Inflammatory macrophage treated with lipopolysaccharide for 4 hours (primary cell): ENCODE measurements at regions not wholly inside any gene's neighbourhood (a gene's known extent, or its start where the extent isn't known, plus 50 kb on each side); places are given as distances from the start of the nearest gene placed in this dataset.
A peak's percentile ranks its signal among the peaks of the same experiment; 100 is the strongest.
"Not testable (repeated sequence)": the region's sequence is repeated elsewhere in the genome, so short reads cannot be mapped to it uniquely, and the experiment has no call there.

Experiments used
- DNase-seq: peaks from one replicate; pipeline ENCODE4 v3.0.0-alpha.2; 2020

DNA sequence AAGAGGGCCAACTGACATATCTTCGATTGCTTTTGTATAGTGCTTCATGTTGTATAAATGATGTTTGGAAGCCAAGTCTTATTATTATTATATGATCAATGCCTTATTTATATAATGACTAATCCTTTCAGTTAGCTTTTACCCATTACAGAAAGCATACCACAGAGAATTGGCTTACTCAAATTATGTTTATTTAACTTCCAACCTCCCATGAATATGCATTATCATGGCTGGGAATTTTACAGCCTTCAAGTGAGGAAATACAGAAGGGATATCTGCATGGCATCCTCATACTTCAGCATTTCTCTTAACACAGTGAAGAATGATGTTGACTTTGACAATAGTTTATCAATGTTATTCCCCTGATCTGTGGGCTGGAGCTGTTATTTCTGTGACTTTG is 225.9 kb upstream of the GAP43 start:
- no peak for DNase-seq

DNA sequence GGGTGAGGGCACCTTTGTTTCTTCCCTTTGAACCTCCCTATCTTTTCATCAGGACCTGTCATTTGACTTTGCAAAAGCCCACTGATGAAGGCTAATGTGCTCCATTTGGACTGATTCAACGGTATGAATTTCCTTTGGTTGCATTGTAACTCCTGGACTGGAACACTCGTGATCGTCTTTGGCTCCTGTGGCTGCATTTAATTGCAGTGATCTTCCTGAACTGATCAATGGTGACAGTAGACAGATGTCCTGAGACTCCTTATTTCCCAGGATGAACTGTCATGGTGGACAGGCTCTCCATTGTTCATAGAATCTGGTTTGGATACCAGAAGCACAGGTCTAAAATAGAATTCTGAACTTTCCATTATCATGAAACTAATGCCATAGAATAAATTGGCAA is 224.8 kb upstream of the GAP43 start:
- DNase-seq: no peak

DNA sequence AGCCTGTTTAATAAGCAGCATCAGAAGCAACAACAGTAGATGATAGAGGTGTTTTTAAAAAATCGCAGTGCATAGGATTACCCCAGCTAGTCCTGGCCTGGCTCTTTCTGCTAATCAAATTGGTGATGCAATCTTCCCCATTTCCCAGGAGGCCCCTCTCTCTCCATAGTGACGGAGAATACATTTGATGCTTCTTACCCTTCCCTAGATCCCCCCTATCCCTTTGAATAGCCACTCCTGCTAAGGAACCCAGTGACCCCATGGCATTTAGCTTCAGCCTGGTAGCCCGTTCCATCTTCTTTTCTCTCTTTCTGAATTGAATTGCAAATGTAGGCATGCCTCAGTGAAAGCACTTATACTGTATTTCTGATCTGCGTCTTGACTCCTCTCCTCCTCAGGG is 223.6 kb upstream of the GAP43 start:
- no peak for DNase-seq

DNA sequence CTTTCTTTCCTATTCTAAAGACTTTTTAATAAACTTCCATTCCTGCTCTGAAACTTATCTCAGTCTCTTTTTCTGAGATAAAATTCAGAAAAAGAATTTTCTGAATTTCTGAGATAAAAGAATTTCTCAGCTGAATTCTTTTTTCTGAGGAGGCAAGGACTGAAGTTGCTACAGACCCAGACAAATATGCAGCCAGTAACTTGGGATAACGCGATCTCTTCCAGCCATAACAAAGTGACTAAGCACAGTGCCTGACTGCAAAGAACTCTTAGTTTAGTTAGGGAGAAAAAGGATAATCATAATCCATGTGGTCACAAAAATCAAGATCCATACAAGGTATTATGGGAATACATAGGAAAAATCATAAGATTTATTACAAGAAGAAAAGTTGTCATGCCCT is 222.0 kb upstream of the GAP43 start:
- DNase-seq: no peak

DNA sequence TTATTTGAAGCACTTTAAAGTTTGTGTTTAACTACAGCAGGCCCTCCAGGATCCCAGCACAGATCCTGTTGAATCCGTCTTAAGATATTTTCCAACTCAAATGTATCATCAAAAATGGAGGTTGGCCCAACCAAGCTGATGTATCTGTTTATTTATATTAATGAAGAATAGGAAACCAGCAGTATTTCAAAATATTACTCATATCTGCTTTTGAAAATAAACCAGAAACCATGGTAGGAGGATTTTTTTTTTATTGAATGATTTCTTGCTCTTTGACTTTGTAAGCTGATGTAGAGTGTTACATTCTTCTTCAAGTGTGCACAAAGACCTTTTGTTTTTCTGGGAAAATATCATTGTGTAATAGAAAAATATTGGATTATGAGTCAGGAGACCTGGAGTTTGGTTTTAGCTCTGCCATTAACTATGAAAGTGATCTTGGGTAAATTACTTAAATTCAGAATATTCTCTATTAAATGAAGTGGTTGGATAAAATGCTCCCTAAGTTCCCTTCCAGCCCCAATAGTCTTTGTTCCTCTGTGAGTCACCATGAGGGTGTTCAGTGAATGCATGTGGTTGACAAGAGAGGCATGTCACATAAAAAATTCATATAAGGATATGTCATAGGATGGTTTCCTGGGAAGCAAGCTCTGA is 221.3 kb upstream of the GAP43 start:
- no peak for DNase-seq

DNA sequence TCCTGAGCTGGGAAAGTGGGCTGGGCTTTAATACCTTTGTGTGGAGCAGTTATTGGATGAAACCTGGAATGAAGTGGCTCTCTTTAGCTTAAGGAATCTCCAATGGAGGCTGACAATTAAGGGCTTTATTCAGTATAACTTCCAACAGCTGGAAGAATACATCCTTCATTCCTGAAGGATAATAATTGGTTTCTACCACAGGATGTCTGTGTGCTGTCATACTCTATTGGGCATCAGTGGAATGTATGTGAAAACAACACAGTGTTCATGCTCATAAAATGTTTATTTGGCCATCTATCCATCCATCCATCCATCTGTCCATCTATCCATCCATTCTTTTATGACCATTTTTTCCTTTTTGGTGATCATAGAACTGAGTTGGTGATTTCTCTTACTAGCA is 220.7 kb upstream of the GAP43 start:
- no peak for DNase-seq

DNA sequence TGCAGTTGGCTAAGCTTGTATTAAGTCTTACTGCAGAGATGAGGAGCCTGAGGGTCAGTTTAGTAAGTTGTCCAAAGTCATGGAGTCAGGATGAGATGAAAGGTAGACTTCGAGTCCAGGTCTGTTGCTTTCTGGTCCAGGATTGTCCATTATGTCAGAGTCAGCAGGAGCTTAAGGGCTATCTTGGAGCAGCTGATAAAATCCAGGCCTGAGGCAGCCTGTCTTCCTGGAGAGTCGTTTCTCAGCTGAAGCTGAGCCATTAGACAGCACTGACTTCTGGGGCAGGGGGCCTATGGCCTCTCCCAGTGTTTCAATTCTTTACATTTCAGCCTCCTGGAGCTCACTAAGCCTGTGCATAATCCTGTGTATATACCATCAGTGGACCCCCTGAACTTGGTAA is 219.5 kb upstream of the GAP43 start:
- no peak for DNase-seq

DNA sequence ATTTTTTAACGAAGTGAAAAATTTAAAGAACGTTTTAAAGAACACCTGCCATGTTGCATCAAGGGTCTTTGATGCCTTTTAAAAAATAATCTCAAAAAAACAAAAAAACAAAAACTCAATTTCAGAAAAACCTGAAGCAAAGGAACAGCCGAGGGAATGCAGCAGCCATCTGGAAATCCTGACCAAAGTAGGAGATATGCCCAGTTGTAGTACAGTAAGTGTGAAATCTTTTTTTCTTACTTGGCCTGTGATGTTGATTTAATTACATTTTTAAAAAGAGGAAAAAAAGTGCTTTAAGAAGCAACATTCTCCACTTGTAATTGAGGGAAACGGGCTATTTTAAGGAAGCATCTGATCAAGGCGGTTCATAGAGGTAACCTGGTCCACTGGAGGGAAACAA is 213.7 kb upstream of the GAP43 start:
- no peak for DNase-seq

DNA sequence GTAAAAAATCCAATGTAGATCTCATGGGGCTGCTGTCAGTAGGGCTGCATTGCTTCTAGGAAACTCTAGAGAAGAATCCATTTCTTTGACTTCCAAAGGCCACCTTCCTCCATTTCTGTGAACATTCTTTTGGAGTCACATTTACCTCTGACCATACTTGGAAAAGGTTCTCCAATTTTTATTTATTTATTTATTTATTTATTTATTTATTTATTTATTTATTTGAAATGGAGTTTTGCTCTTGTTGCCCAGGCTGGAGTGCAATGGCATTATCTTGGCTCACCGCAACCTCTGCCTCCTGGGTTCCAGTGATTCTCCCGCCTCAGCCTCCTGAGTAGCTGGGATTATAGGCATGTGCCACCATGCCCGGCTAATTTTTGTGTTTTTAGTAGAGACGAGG is 208.7 kb upstream of the GAP43 start:
- DNase-seq: not testable (repeated sequence)

DNA sequence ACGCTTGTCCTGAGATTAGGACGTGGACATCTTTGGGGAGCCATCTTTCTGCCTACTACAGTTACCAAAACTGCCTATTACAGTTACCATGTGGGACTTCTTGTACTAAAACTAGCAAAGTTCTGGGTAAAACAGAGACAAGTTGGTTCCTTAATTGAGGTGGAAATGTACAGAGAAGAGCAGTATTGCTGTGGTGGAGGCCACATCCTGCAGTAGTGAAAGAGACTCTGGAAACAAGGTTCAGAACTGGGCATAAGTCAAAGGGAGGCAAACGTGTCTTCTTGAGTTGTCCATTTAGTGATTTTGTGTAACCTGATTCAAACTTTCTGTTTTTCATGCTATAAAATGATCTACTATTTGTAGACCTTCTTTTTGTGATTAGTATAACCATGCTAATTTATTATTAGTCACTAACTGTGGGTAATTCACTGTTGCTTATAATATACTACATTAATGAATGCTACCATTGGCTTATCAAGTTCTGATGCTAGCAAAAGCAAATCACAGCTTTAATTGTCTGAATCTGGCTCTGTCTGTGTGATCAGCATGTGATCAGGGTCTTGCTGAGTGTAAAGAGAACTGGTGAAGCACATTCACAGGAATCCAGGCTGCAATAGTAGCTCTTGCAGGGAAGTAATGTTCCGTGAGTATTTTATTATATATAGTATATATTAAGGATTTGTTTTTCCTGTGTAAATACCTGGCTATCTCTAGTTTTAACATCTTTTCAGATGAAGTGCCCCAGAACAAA is 207.9 kb upstream of the GAP43 start:
- no peak for DNase-seq

DNA sequence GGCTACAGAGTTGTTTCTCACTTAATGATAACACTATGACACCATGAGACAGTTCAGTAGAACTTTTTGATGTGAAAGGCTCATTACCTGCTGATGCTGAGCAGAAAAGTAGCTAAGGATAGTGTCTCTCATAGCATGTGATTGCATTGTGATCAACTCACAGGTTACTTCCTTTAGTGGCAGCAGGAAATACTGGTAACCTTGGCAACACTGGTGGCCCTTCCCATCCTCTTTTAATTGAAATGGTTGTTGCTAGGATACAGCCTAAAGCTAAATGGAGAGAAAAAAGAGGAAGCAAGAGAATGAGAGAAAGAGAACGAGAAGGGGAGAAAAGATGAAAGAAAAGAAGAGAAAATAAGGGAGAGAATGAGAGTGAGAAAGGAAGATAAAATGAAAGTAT is 204.7 kb upstream of the GAP43 start:
- DNase-seq: no peak

DNA sequence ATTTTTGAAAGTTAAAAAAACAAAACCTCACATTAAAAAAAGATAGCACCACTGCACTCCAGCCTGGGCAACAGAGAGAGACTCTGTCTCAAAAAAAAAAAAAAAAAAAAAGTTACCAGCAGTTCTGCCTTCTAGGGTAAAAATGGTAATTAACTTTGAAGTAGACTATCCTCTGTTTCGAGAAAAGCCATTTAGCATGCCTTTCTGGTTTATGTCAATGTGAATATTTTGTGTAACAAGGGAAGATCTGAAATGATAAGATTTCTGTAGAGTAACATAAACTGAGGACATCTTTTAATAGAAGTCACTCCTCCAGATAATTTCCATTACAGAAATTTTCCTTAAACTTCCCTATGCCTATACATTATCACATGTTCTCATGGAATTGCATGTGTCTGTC is 203.2 kb upstream of the GAP43 start:
- DNase-seq: no peak

DNA sequence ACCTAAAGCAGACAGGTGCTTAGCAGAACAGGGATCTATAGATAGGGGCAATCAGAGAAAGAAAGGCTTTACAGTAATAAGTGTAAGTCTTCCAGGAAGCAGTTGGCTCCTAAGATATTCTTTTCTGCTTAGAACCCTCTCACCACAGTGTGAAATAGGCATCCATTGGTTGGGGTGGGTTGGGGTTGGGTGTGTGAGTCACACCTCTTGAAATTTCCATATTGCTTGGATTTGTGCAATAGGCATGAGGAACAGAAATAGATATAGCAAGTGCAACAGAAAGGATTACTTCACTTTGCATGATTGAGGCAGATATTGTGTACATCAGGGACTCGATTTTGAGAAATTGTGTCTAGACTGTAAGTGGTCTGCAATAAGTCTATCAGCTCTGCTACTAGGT is 200.1 kb upstream of the GAP43 start:
- DNase-seq: peak; percentile 27

DNA sequence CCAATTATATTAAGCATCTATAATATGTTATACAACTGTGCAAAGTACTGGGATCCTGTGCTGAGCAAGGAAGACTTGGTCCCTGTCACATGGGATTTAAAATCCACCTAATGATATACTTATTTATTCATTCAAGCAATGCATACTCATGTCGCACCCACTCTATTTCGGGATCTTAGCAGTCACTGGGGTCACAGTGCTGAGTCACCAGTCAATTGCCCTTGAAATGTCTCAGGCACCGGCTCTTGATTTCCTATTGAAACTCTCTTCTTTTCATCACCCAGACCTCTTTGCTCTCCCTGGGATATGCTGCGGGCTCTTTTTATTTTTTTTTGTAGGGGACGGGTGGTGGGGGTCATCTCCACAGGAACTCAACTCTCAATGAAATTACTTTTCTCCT is 194.5 kb upstream of the GAP43 start:
- DNase-seq: no peak

DNA sequence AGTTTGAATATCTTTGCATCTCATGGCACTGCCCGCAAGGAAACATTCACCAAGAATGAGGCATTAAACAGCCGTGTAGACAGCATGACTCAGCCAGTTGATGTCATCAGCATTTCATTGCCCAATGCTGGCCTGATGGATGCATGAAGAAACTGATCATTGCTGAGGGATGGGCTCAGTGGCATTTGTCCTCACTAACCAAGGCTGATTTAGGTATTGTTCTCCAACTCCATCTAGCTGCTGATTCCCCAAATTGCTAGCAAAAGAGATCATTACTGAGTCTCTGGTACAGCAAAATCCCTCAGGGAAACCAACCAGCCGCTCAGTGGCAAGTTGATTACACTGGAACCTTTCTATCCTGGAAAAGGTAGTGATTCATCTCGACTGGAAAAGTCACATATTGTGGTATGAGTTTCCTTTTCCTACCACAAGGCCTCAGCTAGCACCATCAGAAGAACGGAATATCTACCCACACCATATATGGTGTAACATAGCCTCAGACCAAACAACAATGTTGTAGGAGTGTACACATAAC is 186.5 kb upstream of the GAP43 start:
- peak; percentile 7 for DNase-seq

DNA sequence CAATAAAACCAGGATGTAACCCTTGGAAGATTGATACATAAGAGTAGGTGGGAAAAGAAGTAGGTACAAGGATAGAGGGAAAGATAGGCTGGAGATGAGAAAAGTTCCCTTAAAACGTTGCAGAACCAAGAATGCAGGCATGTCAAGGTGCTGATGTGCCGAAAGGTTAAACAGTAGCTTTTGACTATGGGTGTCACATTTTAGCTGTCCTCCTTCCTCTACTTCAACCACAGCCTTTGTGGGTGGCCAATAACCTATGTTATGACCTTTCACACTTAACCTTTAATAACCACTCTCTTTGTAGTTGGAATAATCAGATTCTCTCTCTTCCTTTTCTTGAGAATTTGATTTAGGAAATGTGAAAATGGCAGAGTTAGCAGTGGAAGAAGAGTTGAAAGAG is 184.5 kb upstream of the GAP43 start:
- no peak for DNase-seq

DNA sequence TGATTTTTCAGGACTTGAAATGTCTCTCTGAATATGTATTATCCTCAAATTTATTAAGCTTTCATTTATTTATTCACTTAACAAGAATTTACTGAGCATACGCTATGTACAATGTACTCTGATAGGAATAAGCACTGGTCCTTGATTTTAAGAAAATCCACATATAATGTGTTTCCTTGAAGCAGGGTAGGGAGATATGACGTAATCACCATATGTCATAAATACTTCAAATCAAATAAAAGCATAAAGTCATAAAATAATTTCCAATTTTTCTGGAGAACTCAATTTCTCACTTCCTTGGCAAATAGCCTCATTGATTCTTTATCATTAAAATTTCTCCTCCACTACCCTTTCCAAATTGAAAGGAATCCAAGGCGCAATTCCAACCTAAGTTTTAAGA is 177.8 kb upstream of the GAP43 start:
- no peak for DNase-seq

DNA sequence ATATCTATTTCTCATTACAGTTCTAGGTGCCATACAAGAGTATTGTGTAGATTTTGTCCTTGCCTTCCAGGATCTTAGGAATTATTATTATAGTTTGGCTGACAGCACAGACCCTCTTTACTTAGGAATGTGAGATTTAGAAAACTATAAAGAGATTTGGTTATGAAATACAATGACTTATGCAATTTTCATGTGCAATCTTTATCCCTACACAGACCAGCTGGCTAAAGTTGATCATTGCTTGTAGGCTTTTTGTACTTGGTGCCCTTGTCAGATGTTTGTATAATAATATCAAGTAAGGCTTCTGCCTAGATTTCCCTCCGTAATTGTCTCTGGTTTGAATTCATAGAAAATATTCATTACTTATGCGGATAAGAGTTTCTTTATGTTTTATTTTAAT is 174.5 kb upstream of the GAP43 start:
- no peak for DNase-seq

DNA sequence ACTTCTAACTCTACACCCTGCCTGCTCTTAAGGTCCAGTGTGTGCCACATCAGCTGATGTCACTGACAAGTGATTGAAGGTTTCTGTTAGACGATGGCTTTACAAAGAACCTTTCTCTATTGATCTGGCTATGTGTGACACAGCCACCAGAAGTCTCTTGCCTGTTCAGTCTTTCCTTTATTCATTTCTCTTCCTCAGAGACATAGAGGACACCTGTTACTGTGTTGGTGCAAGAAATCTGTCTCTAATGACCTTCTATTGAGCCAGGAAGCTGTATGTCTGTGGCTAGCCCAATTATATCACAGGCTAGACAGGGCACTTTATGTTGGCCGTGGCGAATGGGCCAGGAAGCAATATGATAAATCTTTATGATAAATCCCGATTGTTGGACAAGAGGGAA is 173.3 kb upstream of the GAP43 start:
- no peak for DNase-seq

DNA sequence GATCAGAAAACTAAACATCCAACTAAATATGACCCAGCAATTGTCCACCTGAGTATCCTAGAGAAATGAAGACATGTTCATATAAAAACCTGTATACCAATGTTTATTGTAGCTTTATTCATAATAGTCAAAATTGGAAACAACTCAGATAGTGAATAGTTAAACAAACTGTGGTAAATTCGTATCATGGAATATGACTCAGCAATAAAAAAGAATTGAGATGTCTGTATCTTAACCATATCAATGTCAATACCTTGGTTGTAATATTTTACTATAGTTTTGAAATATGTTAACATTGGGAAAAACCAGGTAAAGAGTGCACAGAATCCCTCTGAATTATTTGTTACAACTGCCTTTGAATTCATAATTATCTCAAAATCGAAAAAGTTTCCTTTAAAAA is 159.3 kb upstream of the GAP43 start:
- no peak for DNase-seq

DNA sequence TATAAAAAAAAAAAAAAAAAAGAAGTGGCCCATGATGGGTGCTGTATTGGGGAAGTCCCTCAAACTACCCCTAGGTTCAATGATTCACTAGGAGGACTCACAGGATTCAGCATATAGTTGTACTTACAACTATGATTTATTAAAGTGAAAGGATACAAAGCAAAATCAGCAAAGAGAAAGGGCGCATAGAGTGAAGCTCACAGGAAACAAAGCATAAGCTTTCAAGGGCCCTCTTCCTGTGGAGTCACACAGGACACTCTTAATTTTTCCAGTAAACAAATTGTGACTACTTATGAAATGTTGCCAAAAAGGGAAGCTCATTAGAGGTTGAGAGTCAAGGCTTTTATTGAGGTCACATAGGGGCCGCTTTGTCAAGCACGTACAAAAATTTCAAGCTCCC is 153.7 kb upstream of the GAP43 start:
- DNase-seq: peak; percentile 38

DNA sequence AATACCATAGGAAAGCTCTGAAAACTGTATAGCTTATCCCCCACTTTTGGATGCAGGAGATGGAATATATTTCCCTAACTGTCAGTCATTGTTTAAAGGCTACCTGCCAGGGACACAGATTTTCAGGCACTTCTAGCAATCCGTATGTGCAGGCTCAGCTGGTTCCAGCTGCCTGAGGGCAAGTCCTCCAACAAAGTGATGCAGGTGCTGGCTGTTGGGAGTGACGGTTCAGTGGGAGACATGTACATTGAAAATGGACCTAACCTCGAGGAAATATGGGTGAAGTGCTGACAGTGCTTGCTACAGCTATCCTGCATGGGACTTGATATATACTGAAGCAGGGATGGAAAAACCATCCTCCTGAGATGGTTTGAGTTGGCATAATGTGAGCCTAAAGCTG is 153.1 kb upstream of the GAP43 start:
- DNase-seq: no peak

DNA sequence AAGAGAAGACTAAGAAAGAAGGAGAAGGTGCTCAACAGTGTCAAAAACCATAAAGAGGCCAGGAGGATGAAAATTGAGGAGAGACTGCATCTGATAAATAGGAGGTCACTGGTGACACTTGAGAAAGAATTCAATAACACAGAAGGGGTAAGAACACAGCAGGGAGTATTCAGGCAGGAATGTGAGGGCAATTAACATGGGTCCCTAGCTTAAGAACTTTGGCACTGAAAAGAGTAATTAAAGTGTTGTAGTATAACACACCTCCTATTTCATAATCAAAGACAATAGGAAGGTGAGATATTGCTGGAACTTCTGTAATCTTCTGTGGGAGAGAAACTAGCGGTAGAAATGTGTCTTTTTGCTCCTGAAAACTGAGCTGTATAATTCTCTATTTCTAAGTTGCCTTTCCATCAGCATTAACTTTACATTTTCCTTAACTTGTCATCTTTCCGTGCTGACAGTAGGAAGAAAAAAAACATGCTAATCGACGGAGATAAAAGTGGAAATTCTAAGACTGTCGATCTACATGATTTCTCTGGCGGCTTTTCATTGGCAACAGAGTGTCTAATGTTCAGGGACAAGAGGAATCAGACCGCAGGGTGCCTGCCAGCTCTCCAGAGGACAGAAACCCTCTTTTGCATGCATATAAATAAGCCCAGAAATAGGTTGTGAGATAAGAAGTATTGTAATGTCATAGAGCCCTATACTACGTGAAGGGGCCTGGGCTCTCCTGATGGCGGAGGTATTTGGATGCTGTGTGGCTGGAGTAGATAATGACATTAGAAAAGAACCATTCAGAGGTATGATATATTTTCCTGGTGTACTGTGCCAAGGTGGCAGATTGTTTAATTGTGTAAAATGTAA is 147.9 kb upstream of the GAP43 start:
- DNase-seq: no peak

DNA sequence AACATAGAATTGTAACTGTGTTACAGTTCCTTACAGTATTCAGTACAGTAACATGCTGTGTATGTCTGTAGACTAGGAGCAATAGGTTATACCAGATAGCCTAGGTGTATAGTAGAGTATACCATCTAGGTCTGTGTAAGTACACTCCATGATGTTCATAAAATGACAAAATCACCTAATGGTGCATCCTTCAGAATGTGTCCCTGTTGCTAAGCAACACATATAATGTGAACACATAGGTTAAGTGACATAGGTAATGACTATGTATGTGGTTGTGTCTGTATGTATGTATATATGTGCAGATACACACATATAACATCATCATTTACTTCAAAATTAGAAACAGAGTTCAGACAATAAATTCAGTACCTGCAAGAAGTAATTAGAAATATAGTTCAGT is 146.8 kb upstream of the GAP43 start:
- no peak for DNase-seq
